ENCODE measurements at regions not wholly inside any gene's neighbourhood (a gene's known extent, or its start where the extent isn't known, plus 50 kb on each side); places are given as distances from the start of the nearest gene placed in this dataset.
A peak's percentile ranks its signal among the peaks of the same experiment; 100 is the strongest.

DNA sequence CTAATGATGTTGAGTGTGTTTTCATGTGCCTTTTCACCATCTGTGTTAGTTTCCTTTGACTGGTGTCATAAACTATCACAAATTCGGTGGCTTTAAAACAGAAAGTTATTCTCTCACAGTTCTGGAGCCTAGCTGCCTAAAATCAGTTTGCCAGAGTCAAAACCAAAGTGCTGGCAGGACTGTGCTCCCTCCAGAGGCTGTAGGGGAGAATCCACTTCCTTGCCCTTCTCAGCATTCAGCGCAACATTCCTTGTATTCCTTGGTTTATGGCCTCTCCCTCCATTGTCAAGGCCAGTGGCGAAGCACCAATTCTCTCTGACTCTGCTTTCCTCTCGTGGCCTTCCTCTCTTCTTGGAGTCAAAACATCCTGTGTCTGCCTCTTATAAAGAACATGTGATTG is 174.2 kb upstream of the PDE3A start:
- peak; percentile 30 for DNase-seq (ENCODE audit: low spot score)

DNA sequence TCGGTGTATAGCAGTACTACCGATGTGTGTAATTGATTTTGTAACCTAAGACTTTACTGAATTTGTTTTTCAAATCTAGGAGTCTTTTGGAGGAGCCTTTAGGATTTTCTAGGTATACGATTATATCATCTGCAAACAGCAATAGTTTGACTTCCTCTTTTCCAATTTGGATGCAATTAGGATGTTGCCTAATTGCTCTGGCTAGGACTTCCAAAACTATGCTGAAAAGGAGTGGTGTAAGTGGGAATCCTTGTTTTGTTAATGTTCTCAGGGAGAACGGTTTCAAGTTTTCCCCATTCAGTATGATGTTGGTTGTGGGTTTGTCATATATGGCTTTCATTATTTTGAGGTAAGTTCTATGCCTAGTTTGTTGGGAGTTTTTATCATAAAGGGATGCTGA is 171.6 kb upstream of the PDE3A start:
- no peak for DNase-seq (ENCODE audit: low spot score)

DNA sequence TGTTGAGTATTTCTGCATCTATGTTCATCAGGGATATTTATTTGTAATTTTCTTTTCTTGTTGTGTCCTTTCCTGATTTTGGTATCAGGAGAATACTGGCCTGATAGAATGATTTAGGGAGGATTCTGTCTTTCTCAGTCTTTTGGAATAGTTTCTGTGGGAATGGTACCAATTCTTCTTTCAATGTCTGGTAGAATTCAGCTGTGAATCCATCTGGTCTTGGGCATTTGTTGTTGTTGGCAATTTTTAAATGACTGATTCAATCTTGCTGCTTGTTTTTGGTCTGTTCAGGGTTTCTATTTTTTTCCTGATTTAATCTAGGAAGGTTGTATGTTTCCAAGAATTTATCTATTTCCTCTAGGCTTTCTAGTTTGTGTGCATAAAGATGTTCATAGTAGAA is 170.9 kb upstream of the PDE3A start:
- DNase-seq (ENCODE audit: low spot score): no peak

DNA sequence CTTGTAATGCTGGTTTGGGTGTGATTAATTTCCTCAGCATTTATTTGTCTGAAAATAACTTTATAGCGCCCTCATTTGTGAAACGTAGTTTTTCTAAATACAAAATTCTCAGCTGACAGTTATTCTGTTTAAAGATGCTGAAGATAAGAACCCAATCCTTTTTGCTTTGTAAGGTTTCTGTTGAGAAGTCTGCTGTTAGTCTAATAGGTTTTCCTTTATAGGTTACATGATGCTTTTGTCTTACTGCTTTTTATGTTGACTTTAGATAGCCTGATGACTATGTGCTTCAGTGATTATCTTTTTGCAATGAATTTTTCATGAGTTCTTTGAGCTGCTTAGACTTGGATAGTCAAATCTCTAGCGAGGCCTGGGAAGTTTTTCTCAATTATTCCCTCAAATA is 168.6 kb upstream of the PDE3A start:
- no peak for DNase-seq (ENCODE audit: low spot score)

DNA sequence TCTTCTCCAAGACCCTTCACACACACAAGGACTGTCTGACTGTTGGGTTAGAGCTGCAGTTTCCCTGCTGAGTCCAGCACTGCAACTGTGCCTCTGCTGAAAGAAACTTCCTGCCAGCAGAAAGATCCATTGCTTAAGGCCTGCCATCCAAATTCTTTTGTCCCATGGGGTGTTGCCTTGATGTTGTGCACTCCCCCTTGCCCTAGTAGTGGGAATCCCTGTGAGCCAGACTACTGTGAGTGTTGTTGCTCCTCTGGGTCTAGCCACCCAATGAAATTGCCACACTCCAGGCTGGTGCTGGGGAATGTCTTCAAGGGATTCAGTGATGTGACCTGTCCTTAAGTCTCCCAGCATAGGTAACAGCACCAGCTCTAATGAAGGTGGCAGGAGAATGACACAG is 166.6 kb upstream of the PDE3A start:
- no peak for DNase-seq (ENCODE audit: low spot score)

DNA sequence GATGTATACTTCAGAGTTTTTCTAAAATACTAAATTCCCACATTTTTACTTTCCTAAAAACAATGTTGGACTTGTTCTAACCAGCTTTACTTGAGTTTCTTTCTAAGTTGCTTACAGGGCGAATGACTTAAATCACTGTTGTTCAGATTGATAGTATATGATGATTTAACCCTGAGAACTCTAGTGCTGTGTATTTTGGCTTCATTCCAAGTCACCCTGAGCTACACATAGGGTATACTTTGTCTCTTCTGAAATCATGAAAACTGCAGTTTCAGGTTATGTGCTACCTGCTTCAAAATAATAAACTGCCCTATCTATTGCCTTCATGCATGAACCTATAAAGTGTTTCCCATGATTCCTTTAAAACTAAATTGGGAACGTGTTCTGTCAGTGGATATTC is 162.5 kb upstream of the PDE3A start:
- no peak for DNase-seq (ENCODE audit: low spot score)

DNA sequence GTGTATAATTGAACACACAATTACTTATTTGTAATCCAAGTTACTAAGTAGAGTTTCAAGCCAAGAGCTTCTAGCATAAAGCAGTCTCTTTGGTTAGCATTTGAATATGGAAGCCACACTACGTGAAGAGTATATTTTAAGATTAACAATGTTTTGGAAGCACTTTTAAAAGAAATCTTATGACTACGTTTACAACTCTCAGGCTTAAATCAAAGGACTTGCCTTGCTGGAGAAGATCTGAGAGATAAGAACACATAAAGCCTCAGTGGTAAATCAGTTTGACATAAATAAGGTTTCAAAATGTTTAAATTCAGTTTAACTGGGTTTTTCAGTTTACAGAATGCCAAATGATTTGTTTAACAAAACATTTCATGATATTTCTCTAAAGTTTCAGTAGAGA is 161.9 kb upstream of the PDE3A start:
- no peak for DNase-seq (ENCODE audit: low spot score)

DNA sequence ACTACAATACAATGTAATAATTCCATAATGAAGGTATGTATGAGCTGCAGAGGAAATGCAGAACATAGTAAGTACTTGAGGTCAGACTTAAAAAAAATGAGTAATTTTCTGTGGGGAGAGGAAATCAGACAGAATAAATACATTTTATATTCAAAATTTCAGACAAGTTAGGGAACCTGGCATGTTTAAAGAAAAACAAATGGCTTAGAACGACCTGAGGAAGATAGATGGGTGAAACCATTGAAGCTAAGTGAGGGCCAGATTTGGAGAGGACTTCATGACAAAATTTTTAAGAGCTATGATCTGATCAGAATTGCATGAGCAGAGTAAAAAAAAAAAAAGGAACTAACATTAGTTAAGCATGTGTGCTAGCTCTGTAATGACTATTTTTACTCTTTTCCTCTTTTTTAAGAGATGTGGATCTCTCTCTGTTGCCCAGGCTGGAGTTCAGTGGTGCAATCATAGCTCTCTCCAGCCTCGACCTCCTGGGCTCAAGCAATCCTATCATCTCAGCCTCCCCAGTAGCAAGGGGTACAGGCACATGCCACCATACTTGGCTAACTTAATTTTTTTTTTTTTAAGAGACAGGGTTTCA is 157.6 kb upstream of the PDE3A start:
- DNase-seq (ENCODE audit: low spot score): no peak

DNA sequence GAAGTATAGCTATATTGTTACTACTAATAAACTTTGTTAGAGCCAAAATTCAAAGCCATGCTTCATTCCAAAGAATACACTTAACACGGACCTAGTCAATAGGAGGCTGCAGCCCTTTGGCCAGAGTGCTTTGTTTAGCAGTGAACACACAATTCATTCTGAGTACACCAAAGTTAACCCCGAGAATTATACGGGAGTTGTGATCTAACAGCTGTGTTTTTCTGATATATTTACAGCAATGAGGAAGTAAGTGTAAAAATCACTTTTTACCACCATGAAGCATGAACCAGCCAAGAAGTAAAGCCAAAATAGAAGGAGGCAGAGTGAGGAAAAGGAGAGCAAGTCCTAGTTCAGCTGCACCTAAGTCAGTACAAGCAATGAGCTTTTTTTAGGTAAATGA is 156.8 kb upstream of the PDE3A start:
- DNase-seq (ENCODE audit: low spot score): no peak

DNA sequence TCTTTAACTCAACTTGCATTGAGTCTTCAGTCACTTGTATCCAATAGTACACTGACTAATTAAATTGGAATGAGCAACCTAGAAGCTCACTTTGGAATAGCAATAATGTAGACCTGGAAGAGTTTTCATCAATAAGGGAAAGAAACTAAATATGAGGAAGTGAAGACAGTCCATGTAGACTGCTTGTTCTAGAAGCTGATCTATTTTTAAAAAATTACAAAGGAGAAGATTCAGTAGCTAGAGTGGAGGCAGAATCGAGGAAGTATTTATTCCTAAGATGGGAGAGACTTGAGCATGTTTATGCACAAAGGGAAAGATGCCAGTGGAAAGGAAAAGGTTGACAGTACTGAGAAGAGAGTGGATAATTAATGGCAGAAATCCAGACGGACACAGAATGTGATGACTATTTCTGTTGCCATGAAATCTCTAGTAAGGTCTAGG is 156.3 kb upstream of the PDE3A start:
- no peak for DNase-seq (ENCODE audit: low spot score)

DNA sequence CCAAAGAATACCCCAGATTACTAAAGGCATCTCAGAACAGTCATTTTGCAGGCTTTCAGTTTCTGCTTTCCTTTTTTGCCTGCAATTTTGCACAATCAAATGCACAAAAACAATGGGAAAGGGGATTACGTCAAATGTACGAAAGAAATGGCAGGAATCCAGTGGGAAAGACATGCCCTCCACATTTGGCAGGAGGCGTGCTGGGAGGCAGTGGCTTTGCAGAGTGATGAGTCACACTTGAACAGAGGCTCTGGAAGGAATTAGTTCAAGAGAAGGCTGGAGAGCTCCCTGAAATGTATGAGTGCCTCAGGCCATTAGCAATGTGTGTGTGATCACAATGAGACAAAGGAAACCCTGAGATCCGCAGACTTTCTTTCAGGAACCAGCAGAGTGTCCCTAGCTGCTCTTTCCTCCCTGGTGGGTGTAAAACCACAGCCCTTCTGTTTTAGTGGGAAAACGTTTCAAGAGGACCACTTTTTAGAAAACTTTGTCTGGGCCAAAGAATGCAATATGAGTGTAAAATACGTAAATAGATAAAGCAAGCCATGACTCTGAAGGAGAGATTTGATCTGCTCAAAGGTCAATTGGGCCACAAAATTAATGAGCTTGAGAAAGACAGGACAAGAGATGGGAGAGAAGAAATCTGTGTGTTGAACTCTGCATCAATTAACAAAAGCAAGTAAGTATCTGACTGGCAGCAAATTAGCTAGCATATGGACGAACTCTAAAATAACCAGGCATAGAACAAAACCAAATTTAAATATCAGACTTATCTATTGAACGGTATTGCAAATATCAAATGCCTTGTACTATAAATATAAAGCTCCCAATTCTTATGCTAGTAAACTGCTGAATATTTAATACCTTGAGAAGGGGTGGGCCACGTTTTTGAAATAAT is 155.4 kb upstream of the PDE3A start:
- peak; percentile 81 for DNase-seq (ENCODE audit: low spot score)

DNA sequence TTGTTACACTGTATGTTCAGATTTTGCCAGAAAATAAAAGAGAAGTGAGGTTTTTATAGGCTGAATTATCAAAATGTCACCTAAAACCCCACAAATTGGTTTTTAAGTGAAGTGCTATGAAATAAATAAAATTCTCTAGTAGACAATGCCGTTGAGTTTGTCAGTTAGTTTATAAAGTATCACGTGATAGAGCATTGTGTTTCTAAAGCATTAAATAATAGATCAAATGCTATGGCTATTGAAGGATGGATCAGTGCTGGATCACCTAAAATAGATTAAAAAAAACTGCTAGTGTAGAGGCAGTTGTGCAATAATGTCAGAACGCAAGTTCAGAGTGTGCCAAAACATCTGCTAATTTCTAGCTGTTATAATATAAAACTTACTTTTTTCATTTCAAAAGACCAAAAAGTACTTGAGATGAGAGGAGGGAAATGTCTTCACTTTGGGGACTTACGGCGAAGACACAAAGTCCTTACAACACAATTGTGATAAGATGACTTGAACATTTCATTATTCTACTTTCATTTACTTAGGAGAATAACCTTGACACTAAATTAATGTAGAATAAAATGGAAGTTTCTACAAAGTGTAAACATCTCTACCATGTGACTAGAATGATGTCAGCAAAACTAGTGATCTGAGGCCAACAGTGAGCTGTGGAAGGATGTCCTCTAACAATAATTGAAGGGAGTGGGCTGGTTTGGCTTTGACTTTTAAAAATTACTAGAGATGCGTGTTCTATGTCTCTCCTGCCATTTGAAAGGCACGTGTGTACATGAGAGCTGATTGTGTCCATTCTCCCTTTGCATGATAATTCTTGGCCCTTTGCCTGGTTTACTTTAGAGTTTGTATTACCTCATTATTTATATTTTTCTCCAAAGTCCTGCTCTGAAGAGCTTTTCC is 154.4 kb upstream of the PDE3A start:
- DNase-seq (ENCODE audit: low spot score): no peak

DNA sequence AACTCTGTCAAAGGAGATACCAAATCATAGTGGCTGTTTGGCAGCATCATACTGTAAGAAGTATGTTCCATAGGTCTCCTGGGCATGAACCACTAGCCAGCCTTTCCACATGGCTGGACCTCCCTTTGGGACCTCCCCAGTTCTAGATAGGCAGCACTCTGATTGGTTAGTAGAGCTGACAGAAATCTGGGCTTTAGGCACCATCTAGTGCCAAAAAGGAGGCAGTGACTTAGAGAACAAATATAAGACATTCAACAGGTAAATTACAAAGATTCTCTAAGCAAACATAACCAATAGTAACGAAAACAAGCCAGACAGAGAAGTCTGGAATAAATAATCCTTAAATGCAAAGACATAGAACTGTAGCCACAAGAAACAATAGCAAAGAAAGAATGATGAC is 148.0 kb upstream of the PDE3A start:
- DNase-seq (ENCODE audit: low spot score): no peak

DNA sequence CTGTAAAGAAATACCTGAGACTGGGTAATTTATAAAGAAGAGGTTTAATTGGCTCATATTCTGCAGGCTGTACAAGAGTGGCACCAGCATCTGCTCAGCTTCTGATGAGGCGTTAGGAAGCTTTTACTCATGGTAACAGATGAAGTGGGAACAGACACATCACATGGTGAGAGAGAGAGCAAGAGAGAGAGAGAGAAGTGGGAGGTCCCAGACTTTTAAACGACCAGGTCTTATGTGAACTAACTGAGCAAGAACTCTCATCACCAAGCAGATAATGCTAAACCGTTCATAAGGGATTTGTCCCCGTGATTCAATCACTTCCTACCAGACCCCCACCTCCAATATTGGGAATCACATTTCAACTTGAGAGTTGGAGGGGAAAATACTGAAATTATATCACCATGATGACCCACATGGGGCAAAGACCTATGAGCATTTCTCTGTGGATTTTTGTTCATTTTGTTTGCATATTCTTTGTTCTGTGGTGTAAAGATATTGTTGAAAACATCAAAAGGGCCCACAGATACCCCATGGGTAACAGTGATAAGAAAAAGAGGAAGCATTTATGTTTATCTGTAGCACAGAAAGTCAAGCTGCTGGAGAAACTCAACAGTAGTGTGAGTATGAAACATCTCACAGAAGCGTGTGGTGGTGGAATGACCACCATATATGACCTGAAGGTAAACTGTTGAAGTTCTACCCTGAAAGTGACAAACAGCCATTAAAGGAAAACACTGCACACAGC is 135.2 kb upstream of the PDE3A start:
- DNase-seq (ENCODE audit: low spot score): no peak

DNA sequence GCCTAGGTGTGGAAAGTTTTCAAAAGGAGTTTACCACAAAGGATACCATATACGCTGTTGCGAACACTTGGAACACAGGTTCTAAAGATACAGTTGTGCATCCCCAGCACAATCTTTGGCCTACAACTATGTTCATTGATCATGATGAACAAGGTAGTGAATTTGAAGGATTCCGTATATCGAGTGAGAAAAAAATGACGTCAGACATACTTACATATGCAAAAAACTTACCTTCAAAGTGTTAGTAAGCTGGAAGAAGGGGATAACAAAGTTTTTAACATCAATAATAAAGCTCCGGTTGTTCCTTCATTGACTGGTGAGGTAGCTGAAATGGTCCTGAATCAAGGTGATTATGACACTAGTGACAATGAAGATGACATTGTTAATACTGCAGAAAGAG is 133.9 kb upstream of the PDE3A start:
- no peak for DNase-seq (ENCODE audit: low spot score)

DNA sequence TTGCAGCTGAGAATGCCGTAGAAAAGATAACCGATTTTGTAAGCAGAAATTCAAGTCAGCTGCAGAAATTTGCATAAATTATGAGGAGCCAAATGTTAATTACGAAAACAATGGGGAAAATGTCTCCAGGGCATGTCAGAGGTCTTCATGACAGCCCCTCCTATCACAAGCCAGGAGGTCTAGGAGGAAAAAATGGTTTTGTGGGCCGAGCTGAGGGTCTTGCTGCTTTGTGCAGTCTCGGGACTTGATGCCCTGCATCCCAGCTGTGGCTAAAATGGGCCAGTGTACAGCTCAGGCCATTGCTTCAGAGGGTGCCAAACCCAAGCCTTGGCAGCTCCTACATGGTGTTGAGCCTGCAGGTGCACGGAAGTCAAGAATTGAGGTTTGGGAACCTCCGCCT is 131.2 kb upstream of the PDE3A start:
- no peak for DNase-seq (ENCODE audit: low spot score)

DNA sequence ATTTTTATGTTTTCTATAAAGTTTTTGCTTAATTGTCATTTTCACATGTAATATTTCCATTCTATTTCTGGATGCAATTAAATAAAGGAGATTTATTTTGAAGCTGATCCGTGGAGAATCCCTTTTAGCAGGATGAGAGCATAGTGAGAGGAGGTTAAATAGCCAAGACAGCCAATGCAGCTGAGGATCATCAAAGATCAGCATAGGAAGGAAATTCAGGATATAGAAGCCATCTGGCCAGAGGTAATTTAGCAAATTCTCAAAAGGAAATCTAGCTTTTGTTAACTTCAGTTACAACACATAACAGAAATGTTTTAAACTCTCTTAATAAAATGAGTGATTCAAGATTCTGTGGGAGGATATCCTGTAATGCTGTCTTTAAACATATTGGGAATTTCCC is 122.8 kb upstream of the PDE3A start:
- no peak for DNase-seq (ENCODE audit: low spot score)

DNA sequence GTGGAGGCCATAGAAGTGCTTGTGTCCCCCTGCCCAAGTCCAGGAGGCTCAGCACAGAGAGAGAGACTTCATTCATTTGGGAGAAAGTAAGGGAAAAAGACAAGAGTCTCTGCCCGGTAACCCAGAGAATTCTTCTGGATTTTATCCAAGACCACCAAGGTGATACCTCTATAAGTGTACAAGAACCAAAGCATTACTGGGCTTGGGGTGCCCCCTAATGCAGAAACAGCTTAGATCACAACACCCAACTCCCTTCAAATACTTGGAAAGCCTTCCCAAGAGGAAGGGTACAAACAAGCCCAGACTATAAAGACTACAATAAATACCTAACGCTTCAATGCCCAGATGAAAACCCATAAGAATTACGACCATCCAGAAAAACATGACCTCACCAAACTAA is 119.7 kb upstream of the PDE3A start:
- DNase-seq (ENCODE audit: low spot score): no peak

DNA sequence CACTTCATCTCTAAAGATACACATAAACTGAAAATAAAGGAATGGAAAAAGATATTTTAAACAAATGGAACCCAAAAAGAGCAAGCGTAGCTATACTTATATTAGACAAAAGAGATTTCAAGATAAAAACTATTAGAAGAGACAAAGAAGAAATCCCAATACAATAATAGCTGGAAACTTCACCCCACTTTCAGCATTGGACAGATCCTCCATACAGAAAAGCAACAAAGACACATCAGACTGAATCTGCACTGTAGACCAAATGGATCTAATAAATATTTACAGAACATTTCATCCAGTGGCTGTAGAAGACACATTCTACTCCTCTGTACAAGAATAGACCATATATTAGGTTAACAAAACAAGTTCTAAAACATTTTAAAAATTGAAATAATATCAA is 117.6 kb upstream of the PDE3A start:
- DNase-seq (ENCODE audit: low spot score): no peak

DNA sequence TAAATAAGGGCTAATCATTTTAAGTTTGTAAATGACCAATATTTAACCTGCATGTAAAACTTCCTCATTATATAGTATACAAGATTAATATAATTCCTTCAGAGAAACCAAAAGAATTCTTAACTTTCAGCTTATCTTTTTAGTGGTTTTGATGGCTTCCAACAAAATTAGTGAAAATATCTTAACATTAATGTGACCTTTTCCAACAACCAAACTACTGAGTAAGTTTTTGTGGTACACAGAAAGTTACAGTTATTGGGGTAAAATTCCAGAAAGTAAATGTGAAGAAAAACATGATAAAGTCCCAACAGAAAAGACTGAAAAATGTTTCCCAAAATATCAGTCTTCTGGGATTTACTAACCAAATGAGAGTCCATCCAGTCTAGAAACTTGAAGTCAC is 111.0 kb upstream of the PDE3A start:
- DNase-seq (ENCODE audit: low spot score): no peak

DNA sequence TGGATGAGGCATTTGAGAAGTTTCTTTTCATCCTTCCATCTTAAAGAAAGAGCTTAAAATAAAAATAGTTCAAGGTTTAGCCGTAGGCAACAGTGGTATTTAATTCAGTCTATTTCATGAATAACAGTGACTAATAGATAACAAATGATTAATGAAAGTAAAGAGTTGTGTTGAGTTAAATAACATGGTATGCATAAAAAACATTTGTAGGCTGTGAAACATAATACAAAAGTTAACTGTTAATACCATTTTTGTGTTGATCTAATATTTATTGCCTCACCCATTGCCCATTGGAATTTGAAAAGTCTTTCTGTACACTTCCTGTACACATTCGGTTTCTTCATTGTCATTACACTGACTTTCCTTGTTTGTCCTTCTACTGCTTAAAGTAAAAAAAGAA is 108.6 kb upstream of the PDE3A start:
- no peak for DNase-seq (ENCODE audit: low spot score)

DNA sequence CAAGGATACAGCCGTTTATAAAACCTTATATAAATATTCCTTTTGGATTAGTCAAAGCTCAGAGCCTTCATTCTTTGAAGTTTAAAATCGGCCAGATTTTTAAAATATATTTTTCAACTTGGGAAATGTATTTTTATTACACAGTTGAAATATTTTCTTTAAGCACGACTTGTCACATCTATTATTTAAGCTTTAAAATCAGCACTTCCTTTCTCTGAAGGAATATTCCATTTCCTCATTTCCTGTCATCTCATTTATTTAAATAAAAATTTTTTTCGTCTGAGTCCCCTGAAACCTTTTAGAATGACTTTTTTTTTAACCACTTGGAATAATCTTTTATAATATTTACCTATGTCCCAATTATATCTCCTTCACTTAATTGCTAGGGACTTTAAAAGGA is 107.5 kb upstream of the PDE3A start:
- DNase-seq (ENCODE audit: low spot score): no peak

All from LoVo (cell line).